ENCODE measurements at regions not wholly inside any gene's neighbourhood (a gene's known extent, or its start where the extent isn't known, plus 50 kb on each side); places are given as distances from the start of the nearest gene placed in this dataset.

GRCh38 chr6:156410649-156411048 is 366.5 kb upstream of the ARID1B start:
- DNase-seq (ENCODE audit: low read depth): no peak

GRCh38 chr6:156408655-156409054 is 368.5 kb upstream of the ARID1B start:
- DNase-seq (ENCODE audit: low read depth): no peak

- DNase-seq (ENCODE audit: low read depth): no peak
Measured at GRCh38 chr6:156407334-156407733, 369.8 kb upstream of the ARID1B start.

- DNase-seq (ENCODE audit: low read depth): no peak
Measured at GRCh38 chr6:156406688-156407087, 370.5 kb upstream of the ARID1B start.

- no peak for DNase-seq (ENCODE audit: low read depth)
Measured at GRCh38 chr6:156406099-156406498, 371.1 kb upstream of the ARID1B start.

- no peak for DNase-seq (ENCODE audit: low read depth)
Measured at GRCh38 chr6:156402628-156403027, 374.6 kb upstream of the ARID1B start.

- no peak for DNase-seq (ENCODE audit: low read depth)
Measured at GRCh38 chr6:156402227-156402626, 375.0 kb upstream of the ARID1B start.

GRCh38 chr6:156400487-156400886 is 376.7 kb upstream of the ARID1B start:
- no peak for DNase-seq (ENCODE audit: low read depth)

GRCh38 chr6:156398966-156399365 is 378.2 kb upstream of the ARID1B start:
- DNase-seq (ENCODE audit: low read depth): no peak

GRCh38 chr6:156398371-156398770 is 378.8 kb upstream of the ARID1B start:
- no peak for DNase-seq (ENCODE audit: low read depth)

- no peak for DNase-seq (ENCODE audit: low read depth)
Measured at GRCh38 chr6:156396791-156397418, 380.3 kb upstream of the ARID1B start.

GRCh38 chr6:156396068-156396771 is 381.0 kb upstream of the ARID1B start:
- no peak for DNase-seq (ENCODE audit: low read depth)

- DNase-seq (ENCODE audit: low read depth): no peak
Measured at GRCh38 chr6:156395276-156395675, 381.9 kb upstream of the ARID1B start.

- no peak for DNase-seq (ENCODE audit: low read depth)
Measured at GRCh38 chr6:156392648-156393047, 384.5 kb upstream of the ARID1B start.

GRCh38 chr6:156391977-156392376 is 385.2 kb upstream of the ARID1B start:
- DNase-seq (ENCODE audit: low read depth): no peak

- no peak for DNase-seq (ENCODE audit: low read depth)
Measured at GRCh38 chr6:156391061-156391672, 386.0 kb upstream of the ARID1B start.

- no peak for DNase-seq (ENCODE audit: low read depth)
Measured at GRCh38 chr6:156390621-156391020, 386.6 kb upstream of the ARID1B start.

- no peak for DNase-seq (ENCODE audit: low read depth)
Measured at GRCh38 chr6:156389296-156389695, 387.9 kb upstream of the ARID1B start.

GRCh38 chr6:156387472-156387871 is 389.7 kb upstream of the ARID1B start:
- DNase-seq (ENCODE audit: low read depth): no peak

- DNase-seq (ENCODE audit: low read depth): no peak
Measured at GRCh38 chr6:156383059-156383458, 394.1 kb upstream of the ARID1B start.

- no peak for DNase-seq (ENCODE audit: low read depth)
Measured at GRCh38 chr6:156379392-156380289, 397.5 kb upstream of the ARID1B start.

GRCh38 chr6:156378853-156379252 is 398.3 kb upstream of the ARID1B start:
- DNase-seq (ENCODE audit: low read depth): no peak
